ENCODE measurements at regions not wholly inside any gene's neighbourhood (a gene's known extent, or its start where the extent isn't known, plus 50 kb on each side); places are given as distances from the start of the nearest gene placed in this dataset.

DNA sequence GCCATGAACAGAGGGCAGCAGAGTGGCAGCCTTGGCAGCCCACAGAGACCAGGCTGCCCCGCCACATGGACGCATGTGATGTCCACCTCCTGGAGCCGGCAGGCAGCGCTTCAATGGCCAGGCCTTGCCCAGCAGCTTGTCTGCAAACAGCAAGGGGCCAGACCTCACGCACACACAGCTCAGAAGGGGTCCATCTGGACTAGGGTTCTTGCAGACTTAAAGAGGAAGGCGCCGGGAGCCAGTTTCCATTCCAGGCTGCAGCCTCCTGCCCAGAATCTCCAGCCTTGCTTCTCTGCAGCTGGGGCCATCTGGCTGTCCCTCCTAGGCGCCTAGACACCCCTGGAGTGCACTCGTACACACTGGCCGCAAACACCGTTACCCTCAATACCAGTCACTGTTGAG lies 91.9 kb upstream of the TMEM45B start:
- TF ChIP-seq, protein P1, sequence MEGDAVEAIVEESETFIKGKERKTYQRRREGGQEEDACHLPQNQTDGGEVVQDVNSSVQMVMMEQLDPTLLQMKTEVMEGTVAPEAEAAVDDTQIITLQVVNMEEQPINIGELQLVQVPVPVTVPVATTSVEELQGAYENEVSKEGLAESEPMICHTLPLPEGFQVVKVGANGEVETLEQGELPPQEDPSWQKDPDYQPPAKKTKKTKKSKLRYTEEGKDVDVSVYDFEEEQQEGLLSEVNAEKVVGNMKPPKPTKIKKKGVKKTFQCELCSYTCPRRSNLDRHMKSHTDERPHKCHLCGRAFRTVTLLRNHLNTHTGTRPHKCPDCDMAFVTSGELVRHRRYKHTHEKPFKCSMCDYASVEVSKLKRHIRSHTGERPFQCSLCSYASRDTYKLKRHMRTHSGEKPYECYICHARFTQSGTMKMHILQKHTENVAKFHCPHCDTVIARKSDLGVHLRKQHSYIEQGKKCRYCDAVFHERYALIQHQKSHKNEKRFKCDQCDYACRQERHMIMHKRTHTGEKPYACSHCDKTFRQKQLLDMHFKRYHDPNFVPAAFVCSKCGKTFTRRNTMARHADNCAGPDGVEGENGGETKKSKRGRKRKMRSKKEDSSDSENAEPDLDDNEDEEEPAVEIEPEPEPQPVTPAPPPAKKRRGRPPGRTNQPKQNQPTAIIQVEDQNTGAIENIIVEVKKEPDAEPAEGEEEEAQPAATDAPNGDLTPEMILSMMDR (conservative IDR thresholded peaks at IDR 0.05): no peak
- no peaks in the 10 kb centered on the region for H3K79me2 ChIP-seq (ENCODE audit: insufficient read depth, low read length)
- DNase-seq: no peak

More for the DNA sequence above, 91.9 kb upstream of the TMEM45B start:
- peak overlapping the region in 1 of 3 experiments; percentile 21; a peak in 1 of 7 replicates for H3K27ac Mint-ChIP-seq
- H3K27me3 ChIP-seq (ENCODE audit: insufficient read depth, low read length): no peaks in the 10 kb centered on the region
- no peak overlapping the region for H2BK120ac ChIP-seq (ENCODE audit: low read depth, low read length, poor library complexity, severe bottlenecking)
- no peak overlapping the region for H3K4me3 Mint-ChIP-seq
- H2BK12ac ChIP-seq (ENCODE audit: insufficient read length, low read depth, low read length): no peak overlapping the region
- no peak overlapping the region for H3K4me2 ChIP-seq (ENCODE audit: insufficient read depth, insufficient read length, low read length)
- H3K18ac ChIP-seq (ENCODE audit: insufficient read length, low read depth, low read length): no peak overlapping the region
- no peak overlapping the region for H2BK5ac ChIP-seq (ENCODE audit: insufficient read length, low read length)
- H4K20me1 ChIP-seq (ENCODE audit: control insufficient read depth, insufficient read depth, insufficient read length): no peaks in the 10 kb centered on the region
- no peaks in the 10 kb centered on the region for H3K9me3 Mint-ChIP-seq
- H2AK5ac ChIP-seq (ENCODE audit: insufficient read length, low read length): no peak overlapping the region
- H3T11ph ChIP-seq (ENCODE audit: low read length): no peak overlapping the region
- H3K14ac ChIP-seq (ENCODE audit: insufficient read depth, low read length): no peak overlapping the region
- H2BK20ac ChIP-seq (ENCODE audit: low read depth, low read length, poor library complexity, severe bottlenecking): no peak overlapping the region
- H3K23me2 ChIP-seq (ENCODE audit: insufficient read length, low read depth, low read length, poor library complexity, severe bottlenecking): no peaks in the 10 kb centered on the region
- no peak overlapping the region for H3K27ac ChIP-seq (ENCODE audit: insufficient read length, low read depth, low read length)
- H3K4ac ChIP-seq (ENCODE audit: low read depth, low read length): no peak overlapping the region
- H3K36me3 Mint-ChIP-seq (ENCODE audit: insufficient read depth in 1 of 3, low read depth in 3 of 3): no peaks in the 10 kb centered on the region; a peak in 1 of 7 replicates
- no peak overlapping the region for H3K56ac ChIP-seq (ENCODE audit: insufficient read length, low read depth, low read length)
- no peak overlapping the region for H3K9ac ChIP-seq (ENCODE audit: extremely low read depth, insufficient read length, low read length)
- no peak overlapping the region for H4K8ac ChIP-seq (replicated peaks; ENCODE audit: insufficient read length, low read depth, low read length)
- H2AFZ ChIP-seq (ENCODE audit: low read length): no peak overlapping the region
- H3K9me3 ChIP-seq (ENCODE audit: control insufficient read depth, low read depth, low read length): no peaks in the 10 kb centered on the region
- H3K27me3 Mint-ChIP-seq (ENCODE audit: low read depth): peaks cover 7% of the 10 kb centered on the region
- no peak overlapping the region for H3K23ac ChIP-seq (ENCODE audit: insufficient read length, low read depth, low read length)
- H2BK15ac ChIP-seq (ENCODE audit: low read depth, low read length): no peak overlapping the region
- peaks cover 4 to 6% of the 10 kb centered on the region in 2 experiments; a peak in 3 of 4 replicates for H3K4me1 Mint-ChIP-seq
- H4K5ac ChIP-seq (ENCODE audit: insufficient read length, low read depth, low read length): no peak overlapping the region
- H4K91ac ChIP-seq (ENCODE audit: insufficient read length, low read depth, low read length): no peak overlapping the region
- H3K79me1 ChIP-seq (ENCODE audit: insufficient read depth, low read depth, low read length, poor library complexity, severe bottlenecking): no peaks in the 10 kb centered on the region
- no peaks in the 10 kb centered on the region for H3K4me1 ChIP-seq (ENCODE audit: insufficient read depth, low read length)
- WGBS (ENCODE audit: extremely low coverage, insufficient read length, low lambda C conversion rate): no CpG with 5 or more reads among the region's 11 CpGs
